ENCODE measurements at regions not wholly inside any gene's neighbourhood (a gene's known extent, or its start where the extent isn't known, plus 50 kb on each side); places are given as distances from the start of the nearest gene placed in this dataset.
A peak's percentile ranks its signal among the peaks of the same experiment; 100 is the strongest.
"Not testable (repeated sequence)": the region's sequence is repeated elsewhere in the genome, so short reads cannot be mapped to it uniquely, and the experiment has no call there.

GRCh38 chr7:32676249-32676941 is 181.1 kb downstream of the AVL9 start:
- Histone ChIP-seq H3K4me3 (ENCODE audit: low read depth, low read length) (no peak overlapping the region), H3K27me3 (replicated peaks) (no peaks in the 10 kb centered on the region), H3K27ac (no peak overlapping the region), H3K36me3 (replicated peaks) (no peaks in the 10 kb centered on the region)
- DNase-seq: no peak
- no peak for TF ChIP-seq CTCF (IDR thresholded peaks at IDR 0.05; ENCODE audit: low read depth, low read length, missing control alignments)
- in situ Hi-C loops (cut with HindIII; ENCODE audit: low pct_ligation_motif_present, low sequenced_read_pairs): no loop called here

- DNase-seq: no peak
- Histone ChIP-seq H3K27ac (no peak overlapping the region), H3K36me3 (replicated peaks) (no peaks in the 10 kb centered on the region), H3K27me3 (replicated peaks) (no peaks in the 10 kb centered on the region), H3K4me3 (ENCODE audit: low read depth, low read length) (no peak overlapping the region)
- no peak for TF ChIP-seq CTCF (IDR thresholded peaks at IDR 0.05; ENCODE audit: low read depth, low read length, missing control alignments)
- in situ Hi-C loops (cut with HindIII; ENCODE audit: low pct_ligation_motif_present, low sequenced_read_pairs): no loop called here
Observed at GRCh38 chr7:32673275-32673983, 178.1 kb downstream of the AVL9 start.

- Histone ChIP-seq H3K27ac (peak overlapping the region; percentile 84), H3K36me3 (replicated peaks) (no peaks in the 10 kb centered on the region), H3K27me3 (replicated peaks) (no peaks in the 10 kb centered on the region), H3K4me3 (ENCODE audit: low read depth, low read length) (no peak overlapping the region)
- DNase-seq: peak; percentile 81
- in situ Hi-C loops (cut with HindIII; ENCODE audit: low pct_ligation_motif_present, low sequenced_read_pairs): no loop called here
- no peak for TF ChIP-seq CTCF (IDR thresholded peaks at IDR 0.05; ENCODE audit: low read depth, low read length, missing control alignments)
Observed at GRCh38 chr7:32670110-32671025, 175.1 kb downstream of the AVL9 start.

GRCh38 chr7:32669173-32669870 is 174.0 kb downstream of the AVL9 start:
- H3K27ac ChIP-seq: peak overlapping the region; percentile 84

GRCh38 chr7:32668387-32669097 is 173.3 kb downstream of the AVL9 start:
- DNase-seq: peak; percentile 45
- H3K27ac ChIP-seq: peak overlapping the region; percentile 84
- in situ Hi-C loops (cut with HindIII; ENCODE audit: low pct_ligation_motif_present, low sequenced_read_pairs); H3K36me3 ChIP-seq (replicated peaks); H3K27me3 ChIP-seq (replicated peaks); H3K4me3 ChIP-seq (ENCODE audit: low read depth, low read length): not testable (repeated sequence)

More at GRCh38 chr7:32669173-32669870, 174.0 kb downstream of the AVL9 start:
- H3K4me3 ChIP-seq (ENCODE audit: low read depth, low read length); H3K36me3 ChIP-seq (replicated peaks); in situ Hi-C loops (cut with HindIII; ENCODE audit: low pct_ligation_motif_present, low sequenced_read_pairs); H3K27me3 ChIP-seq (replicated peaks): not testable (repeated sequence)
- peak; percentile 84 for DNase-seq

GRCh38 chr7:32667586-32667985 is 172.3 kb downstream of the AVL9 start:
- H3K4me3 ChIP-seq (ENCODE audit: low read depth, low read length); H3K27ac ChIP-seq; H3K36me3 ChIP-seq (replicated peaks); in situ Hi-C loops (cut with HindIII; ENCODE audit: low pct_ligation_motif_present, low sequenced_read_pairs); H3K27me3 ChIP-seq (replicated peaks); DNase-seq: not testable (repeated sequence)

GRCh38 chr7:32663805-32664211 is 168.5 kb downstream of the AVL9 start:
- H3K4me3 ChIP-seq (ENCODE audit: low read depth, low read length); H3K27me3 ChIP-seq (replicated peaks); DNase-seq; H3K27ac ChIP-seq; in situ Hi-C loops (cut with HindIII; ENCODE audit: low pct_ligation_motif_present, low sequenced_read_pairs); H3K36me3 ChIP-seq (replicated peaks): not testable (repeated sequence)

- in situ Hi-C loops (cut with HindIII; ENCODE audit: low pct_ligation_motif_present, low sequenced_read_pairs): not testable (repeated sequence)
Observed at GRCh38 chr7:32662509-32662908, 167.2 kb downstream of the AVL9 start.

More at GRCh38 chr7:32662509-32662908, 167.2 kb downstream of the AVL9 start:
- not testable (repeated sequence) for H3K27me3 ChIP-seq (replicated peaks); H3K36me3 ChIP-seq (replicated peaks); H3K27ac ChIP-seq; H3K4me3 ChIP-seq (ENCODE audit: low read depth, low read length)
- peak; percentile 14 for DNase-seq

Measured in brain microvascular endothelial cell (primary cell).